ENCODE measurements at regions not wholly inside any gene's neighbourhood (a gene's known extent, or its start where the extent isn't known, plus 50 kb on each side); places are given as distances from the start of the nearest gene placed in this dataset.

DNA sequence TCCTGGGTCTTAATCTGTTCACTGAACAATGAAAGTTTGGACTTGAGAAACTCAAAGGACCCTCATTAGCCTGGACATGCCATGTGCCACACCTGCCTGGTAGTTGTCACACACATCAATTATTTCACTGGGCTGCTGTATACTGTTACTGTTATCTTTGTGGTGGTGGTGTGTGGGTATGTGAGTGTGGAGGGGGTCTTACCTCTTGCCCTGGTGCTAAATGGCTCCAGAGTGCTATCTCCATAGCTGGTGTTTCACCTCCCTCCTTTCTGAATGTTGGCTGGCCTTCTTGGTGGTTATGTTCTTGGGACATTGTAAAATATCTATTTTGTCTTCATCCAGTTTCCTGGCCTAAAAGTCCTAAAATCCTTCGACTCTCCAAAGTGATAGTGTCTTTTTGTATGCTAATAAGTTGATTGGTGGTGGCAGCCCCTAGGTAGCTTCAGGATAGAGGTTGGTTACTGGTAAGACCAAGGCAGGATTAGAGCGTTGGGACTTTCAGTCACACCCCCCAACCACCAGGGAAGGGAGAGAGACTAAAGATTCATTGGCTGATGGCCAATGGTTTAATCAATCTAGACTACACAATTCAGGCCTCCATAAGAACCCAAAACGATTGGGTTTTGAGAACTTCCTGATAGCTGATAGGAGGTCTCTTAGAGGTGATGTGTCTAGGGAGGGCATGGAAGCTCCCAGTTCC is 328.1 kb downstream of the MYCN start:
- no peak for DNase-seq

DNA sequence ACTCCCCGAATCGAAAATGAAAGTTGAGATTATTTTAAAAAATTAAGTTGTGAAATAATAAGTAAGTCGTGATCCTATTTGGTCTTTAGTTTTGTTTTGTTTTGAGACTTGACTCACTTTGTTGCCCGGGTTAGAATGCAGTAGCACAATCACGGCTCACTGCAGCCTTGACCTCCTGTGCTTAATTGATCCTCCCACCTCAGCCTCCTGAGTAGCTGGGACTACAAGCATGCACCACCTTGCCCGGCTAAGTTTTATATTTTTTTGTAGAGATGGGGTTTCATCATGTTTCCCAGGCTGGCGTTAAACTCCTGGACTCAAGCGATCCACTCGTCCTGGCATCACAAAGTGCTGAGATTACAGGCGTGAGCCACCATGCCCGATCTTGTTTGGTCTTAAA is 326.2 kb downstream of the MYCN start:
- no peak for DNase-seq

DNA sequence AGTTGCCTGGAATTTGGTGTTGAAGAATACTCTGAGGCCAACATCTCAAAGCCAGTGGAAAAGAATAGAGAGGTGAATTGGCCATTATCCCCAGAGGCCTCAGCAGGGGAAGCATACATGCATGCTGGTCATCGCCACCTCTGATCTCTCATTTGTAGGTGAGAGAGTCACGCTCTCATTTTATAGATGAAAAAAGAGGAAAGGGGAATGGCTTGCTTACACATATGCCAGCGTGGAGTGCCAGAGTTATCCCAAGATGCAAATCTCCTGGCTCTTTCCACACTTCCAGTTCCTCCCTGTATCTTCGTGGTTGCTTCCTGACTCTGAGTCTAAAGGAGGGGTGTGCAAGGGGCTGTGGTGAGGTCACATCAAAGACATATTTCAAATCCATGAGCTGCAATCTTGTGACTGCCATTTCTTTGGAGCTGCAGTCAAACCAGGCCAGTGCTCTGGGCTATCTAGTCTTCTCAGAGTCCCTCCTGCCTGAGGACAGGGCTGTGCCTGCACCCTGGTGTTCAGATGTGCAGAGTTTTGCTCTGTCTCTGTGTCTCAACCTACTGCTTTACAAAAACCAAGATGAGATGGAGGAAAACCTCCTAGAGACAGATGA is 324.7 kb downstream of the MYCN start:
- no peak for DNase-seq

DNA sequence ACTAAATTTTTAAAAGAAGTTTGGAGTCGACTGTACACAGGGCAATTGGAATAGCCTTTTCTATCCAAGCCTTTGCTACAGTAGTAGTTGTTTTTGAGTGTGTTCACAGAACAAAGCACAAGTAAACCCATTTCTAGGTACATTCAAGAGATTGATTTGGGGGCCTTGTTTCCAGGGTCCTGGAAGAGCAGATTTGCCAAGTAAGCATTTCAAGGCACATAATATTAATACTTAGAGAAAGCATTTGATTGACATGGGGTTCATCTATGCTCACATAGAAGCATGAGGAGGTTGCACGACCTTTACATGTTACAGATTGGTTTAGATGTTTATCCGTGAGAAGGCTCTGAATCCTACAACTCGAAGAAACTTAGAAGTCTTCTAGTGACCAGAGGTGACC is 324.1 kb downstream of the MYCN start:
- no peak for DNase-seq

DNA sequence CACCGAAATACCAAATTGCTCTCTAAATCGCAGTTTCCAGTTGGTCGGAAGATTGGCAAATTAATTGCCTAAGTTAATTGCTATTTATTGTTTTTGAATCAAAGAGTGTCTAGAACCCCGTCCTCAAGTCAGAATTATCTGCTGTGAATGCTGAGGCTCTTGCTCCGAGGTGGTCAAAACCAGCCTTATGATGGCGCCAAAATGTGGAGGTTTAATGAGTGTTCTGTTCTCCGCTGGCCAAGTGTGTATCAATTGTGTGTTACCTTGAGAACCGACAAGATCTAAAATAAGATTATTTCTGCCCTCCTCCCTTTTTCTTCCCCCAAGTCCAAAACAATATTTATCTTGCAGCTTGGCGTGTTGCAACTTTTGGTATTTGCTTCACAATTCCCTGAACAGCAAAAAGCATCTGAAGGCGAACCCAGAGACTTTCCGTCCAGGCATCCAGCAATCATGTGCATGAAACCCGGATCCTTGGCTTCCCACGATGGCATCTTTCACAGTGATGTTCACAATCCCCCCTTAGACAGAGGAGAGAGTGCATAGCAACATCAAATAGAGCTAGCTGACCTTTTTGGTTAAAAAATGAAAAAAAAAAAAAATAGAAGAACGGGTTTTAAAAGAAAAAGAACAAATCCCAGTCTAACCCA is 323.0 kb downstream of the MYCN start:
- no peak for DNase-seq

DNA sequence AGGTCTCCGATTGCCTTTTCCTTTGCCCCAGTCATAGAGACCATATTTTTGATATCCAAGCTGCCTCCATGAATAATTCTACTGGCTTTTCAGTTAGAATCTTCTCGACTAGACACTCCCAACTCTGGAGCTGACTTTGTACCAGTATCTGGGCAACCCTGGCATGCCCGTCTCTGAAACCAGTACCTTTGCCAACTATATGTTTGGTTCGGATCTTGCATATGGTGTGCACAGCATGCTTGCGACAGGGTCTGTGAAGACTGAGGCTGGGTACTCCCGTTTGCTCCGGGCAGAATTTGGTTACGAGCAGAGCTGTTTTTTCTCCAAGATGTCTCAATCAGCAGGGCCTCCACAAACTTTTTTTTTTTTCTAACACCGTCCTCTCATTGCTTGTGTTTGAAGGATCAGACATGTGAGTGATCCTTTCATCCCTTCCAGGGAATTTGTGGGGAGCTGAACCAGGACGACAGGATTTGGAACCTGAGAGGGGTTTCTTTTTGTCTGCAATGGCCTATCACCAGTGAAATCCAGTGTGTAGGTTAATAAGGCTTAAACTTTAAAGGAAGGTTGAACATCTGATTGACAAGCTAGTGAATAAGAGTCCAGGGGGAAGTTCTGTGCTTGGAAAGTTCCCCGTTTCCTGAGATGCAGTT is 322.3 kb downstream of the MYCN start:
- DNase-seq = no peak

DNA sequence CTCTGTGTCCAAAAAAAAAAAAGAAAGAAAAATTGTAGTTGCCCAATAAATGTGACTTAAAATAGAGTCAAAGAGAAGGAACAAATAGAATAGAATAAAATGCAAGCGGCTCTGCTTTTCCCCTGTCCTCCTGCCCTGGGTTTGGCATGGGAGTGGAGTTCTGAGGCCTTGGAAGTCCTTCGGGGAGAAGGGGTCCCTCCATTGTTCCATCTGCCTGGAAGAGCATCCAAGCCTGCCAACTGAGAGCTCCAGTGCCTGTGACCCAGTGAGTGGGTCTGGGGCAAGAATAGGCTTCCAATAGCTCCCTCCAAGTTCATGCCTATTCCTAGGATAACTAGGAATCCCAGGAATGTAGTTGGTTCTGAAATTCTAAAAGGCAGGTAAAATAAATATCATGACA is 321.4 kb downstream of the MYCN start:
- DNase-seq = no peak

DNA sequence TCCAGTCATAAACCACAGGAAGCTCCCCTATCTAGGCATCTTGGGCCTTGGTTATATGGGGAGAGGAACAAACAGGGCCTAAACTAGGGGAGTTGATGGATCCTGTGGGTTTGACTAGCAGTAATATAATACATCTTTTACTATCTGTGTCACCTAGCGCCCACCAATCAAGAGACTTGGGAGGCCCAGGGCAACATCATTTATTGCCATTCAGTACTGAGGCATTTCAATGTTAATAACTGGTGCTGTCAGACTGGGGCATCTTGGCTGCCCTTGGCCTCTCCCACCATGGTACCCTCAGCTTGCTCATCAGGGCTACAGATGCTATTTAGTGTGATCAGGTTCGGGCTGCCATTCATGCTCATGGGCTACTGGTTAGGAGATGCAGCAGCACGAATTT is 320.7 kb downstream of the MYCN start:
- DNase-seq = no peak

DNA sequence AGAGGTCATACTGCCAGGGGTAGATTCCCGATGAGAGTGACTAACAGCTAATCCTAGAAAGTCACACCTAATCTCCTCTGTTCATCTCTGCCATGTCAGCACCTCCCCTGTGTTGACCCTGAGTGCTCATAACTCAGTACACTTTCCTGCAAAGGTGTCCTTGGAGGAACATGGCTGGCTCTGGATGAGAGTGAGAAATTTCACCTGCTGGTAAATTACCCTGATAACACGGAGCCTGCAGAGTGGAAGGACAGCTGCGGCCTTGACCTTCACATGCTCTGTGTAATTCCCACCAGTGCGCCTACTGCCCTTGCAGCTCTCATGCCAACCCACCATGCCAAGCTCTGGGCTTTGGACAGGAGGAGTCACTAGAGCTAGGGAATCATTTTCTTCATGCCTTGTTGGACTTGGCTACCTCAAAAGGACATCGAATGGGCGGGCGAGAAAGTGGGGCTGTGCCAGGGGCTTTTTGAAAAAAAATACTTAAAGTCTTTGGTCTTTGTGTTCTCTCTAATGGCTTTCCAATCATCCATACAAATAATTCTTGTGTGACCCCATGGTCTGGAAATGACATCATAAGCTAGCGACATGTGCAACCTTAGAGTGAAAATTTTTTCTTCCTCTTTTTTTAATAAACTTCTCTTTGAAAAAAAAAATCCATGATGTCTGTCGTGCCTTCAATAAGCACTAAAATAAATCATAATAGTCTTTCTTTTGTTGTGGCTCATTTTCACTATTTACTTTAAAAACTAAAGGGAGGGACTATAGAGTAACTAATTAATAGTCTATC is 319.9 kb downstream of the MYCN start:
- DNase-seq = no peak

DNA sequence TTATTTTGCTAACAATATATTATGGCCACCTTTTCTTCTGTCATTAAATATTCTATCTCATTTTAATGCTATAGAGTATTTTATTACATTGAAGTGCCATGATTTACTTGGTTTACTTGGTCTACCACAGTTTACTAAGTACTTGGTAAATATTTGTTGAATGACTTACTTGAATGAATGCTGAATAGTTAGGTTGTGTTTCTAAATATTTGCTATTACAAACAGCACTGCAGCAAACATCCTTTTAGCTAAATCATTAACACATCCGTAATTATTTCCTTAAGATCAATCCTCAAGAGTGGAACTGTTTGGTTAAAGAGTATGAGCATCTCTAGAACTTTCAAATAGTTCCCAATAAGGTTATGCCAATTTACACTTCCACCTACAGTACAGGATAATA is 318.7 kb downstream of the MYCN start:
- DNase-seq = no peak

DNA sequence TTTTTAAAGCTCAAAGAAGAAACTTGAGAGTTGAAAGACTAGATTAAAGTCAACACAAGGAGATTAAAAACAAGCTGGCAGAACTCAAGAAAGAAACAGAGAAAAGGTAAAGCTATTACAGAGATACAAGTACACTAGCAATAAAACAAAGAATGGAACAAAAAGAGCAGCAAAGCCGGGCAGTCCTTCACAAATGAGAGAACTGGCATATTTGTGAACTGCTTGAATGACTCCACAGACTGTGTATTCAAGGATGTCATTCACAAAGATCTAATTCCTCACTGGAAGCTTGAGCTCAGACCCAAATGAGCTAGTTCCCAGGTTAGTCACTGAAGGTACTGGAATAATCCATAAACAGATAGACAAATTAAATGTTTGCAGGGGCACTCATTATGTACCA is 318.0 kb downstream of the MYCN start:
- DNase-seq = no peak

DNA sequence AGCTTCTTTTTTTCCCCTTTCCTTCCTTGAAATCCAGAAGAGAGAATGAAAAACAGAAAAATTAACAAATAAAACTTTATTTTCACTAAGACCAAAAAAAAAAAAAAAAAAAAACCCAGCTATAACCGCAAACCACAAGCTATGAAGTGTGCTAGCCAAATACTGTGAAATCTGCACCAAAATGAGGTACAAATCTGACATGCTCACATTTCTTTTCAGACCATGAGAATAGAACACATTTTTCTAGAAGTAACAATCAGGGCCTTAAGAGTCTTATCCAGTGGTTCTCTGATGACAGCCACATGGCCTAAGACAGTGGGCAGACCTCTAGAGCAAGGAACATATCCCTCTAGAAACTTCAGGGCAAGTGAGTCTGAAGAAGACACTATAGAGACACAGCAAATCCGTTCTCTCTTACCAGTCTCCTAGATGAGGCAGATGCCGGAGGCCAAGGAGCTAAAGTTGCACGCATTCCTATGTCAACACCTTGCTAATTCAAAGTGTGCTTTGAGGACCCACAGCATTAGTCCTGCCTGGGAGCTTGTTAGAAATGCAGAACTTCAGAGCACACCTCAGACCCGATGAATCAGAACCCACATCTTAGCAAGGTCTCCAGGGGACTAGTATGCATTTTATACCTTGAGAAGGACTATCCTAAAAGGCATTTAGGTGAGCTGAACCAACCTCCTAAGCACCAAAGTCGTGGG is 317.1 kb downstream of the MYCN start:
- DNase-seq = no peak

DNA sequence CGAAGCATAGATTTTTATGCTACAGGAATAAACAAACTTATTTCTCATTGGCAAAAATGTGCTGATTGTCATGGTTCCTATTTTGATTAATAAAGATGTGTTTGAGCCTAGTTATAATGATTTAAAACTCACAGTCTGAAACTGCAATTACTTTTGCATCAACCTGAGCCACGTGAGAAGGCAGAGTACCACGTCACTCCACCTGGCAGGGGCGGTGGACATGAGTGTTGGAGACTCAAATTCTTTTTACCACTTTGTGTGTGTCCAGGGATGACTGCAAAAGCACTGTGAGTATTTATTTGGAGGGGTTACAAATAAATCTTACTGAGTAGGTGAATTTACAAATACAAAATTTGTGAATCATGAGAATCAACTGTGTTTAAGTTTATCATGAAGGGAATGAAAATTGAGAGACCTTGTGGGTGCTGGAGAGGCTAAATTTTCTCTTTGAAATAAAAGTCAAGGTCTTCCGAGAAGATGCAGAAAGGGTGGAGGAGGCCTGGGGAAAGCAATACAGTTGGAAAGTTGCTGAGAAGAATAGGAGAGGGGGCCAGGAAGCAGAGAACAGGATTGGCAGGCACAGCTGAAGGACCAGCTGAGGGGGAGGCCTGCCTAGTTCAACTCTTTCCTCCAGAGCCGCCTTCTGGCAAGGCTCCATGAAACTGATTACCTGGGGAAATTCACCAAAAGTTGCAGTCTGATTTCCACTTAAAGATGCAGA is 316.4 kb downstream of the MYCN start:
- DNase-seq = no peak

DNA sequence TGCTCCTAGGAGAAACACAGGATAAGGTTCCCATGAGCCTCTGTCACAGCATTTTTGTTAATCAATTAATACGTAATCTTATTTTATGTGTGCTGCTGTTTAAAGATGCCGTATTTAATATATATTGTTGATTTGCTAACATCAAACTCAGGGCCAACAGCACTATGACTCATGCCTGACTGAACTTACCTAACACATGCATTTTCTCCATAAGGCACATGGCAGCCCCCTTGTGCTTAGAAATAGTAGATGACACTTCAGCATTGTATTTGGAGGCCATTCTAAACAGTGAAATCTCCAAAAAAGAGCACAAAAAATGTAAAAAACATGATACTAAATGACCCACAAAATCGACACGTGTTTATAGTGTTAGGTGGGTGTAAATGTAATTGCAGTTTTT is 314.8 kb downstream of the MYCN start:
- DNase-seq = no peak

DNA sequence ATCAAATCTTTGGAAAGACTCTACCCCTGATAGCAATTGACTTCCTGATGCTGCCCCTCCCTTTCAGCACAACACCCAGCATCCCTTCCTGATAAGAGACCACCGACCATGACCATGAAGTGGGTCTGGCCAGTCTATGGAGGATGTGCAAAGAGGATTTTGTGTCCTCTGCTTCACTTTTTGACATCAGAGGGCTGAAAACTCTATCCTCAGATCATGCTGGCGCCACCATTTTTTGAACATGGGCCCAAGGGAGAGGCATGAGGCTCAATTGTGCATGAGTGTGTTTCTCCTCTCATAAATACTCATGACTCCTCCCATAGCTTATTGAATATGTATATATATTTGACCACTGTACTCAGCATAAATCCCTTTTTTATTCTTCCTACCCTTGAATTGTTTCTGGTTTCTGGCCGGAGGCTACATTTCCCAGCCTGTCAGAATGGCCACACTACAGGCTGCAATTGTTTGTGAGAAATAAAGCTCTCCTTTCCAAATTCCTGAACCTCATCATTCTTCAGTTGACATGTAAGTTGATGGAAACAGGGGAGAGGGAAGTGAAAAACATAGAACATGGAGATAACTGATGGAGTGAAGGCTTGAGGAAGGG is 314.1 kb downstream of the MYCN start:
- no peak for DNase-seq

DNA sequence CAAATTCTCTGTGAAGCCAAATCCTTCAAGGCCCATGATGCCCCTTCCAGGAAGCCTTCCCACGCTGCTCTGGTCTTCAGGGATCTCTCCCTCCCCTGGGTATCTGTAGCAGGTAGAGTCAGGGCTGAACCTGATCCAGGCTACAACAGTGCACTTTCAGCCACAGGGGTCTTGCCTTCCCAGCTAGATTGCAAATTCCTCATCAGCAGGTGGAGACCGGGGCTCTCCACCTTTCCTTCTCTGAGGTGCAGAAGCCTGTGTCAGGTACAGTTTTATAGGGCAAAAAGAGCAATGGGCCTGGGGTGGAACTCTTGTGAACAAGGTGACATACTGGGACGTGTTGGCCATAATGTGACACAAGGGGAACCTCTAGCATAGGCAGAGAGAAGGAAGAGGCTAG is 312.9 kb downstream of the MYCN start:
- DNase-seq = no peak

DNA sequence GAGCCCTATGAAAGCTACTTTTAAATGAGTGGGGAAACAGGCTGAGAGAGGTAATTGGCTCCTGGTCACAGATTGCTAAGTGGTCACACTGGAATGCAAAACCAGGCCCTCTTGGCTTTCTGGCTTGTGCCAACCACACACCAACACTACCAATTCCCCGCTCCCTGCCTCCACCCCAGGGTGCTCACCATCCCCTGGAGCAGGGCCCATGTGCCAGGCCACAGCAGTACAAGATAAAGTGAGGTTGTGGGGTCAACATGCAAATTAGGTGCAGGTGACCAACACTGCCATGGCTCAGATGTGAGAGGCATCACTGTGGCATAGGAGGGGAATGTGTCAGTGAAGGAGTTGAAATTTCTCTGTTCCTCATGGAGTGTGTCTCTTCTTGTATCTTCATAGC is 312.5 kb downstream of the MYCN start:
- no peak for DNase-seq

DNA sequence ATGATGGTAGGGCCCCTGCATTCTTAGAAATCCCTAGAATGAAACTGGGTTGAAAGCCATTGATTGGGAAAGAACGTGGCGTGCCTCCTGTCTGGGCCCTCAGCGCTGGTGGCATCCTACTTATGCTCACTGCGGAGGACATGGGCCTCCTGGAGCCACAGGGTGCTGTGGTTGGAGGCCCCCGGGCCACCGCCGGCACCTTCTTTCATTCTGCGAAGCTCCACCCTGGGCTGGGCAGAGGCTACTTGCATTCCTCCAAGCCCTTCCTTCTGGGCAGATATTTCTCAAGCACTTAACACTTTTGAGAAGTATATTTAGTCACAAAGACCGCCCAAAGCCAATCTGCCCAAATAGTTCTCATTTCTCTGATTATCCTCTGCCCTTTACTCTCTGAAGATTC is 311.9 kb downstream of the MYCN start:
- no peak for DNase-seq

DNA sequence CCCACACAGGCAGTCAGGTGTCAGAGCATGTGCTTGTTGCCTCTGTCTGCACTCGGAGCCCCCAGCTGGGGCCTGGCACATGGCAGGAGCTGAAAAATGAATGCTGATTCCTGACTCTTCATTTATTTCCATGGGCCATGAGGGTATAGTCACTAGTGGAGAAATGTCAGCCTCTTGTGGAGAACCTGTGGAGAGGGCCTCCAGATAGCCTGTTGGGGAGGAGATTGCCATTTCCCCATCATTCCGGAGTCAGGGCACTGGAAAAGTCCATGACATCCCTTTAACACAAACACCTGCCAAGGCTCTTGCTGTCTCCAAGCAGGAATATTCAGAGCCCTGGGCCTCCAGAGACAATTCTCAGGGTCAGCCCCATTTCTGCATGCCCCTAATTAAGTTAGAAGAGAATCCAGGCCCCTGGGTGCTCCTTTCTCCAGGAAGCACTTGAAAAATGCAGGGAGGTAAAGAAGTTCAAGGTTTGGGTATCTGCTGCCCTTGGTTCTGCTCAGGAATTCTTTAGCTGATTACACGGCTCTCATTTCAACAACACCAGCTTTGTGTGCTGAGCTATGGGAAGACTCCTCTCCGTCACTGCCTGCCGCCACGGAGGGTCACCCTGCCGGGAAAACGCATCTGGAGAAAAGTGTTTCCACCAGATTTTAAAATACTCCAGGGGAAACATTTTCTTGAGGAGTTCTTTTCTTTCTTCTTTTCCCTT is 311.3 kb downstream of the MYCN start:
- no peak for DNase-seq

DNA sequence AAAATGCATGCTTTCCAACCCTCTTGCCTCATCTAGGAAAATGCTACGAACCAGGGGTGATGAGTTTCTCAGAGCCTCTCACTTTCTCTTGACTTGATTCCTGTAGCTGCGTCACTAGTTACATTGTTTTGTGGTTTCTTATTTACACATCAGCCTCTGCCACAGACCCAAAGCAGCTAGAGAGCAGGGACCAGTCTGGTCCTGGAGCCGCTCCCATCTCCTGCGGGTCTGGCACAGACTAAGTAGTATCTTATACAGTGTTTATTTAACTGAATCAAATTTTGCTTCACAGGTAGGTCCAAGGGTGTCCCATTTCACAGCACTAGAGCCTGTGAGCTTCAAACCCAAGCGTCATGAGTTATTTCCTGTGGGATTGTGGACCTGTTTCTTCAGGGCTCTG is 310.5 kb downstream of the MYCN start:
- no peak for DNase-seq

DNA sequence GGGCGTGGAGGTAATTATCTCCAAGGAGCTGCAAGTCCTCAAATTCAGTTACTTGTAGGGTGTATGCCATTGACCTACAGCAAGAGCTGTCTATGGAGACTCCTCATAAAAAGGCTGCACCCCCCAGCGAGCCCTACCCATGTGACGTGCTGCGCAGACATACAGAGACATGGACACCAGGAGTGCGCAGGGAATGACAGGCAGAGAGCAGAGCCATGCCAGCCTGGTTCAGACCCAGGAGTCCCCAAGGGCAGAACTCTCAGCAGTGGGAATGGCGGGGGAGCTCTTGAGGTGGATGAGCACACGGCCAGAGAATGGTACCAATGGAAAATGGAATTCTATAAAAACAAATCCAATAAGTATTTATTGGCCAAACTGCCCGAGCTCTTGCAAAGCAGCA is 310.1 kb downstream of the MYCN start:
- no peak for DNase-seq

All from T1000 (cell line).